Omental fat pad (tissue), 3 donors: ENCODE measurements at regions not wholly inside any gene's neighbourhood (a gene's known extent, or its start where the extent isn't known, plus 50 kb on each side); places are given as distances from the start of the nearest gene placed in this dataset.

Source experiments
- ATAC-seq: fragments of 150-250 bp; one replicate; pipeline ENCODE4 v1.9.1; 2016; ENCODE audit warnings: mild to moderate bottlenecking, moderate library complexity; ENCODE audit not compliant: low FRiP score
- DNase-seq: peaks from one replicate; pipeline ENCODE4 v3.0.0-alpha.2; 2019; ENCODE audit warnings: low spot score
- CTCF ChIP-seq, 3 donors: fragments of 450-650 bp; IDR thresholded peaks; one replicate each; pipeline ENCODE4 v1.5.1; 2016 to 2017; ENCODE audit warnings: antibody characterized with exemption in 3 of 3, mild to moderate bottlenecking in 3 of 3, moderate library complexity in 2 of 3

- TF ChIP-seq CTCF (IDR thresholded peaks at IDR 0.05): no peak
- ATAC-seq (no peak), DNase-seq (no peak)
Measured at GRCh38 chr7:22962775-22963350, 51.1 kb downstream of the HYCC1 start.

GRCh38 chr7:22958742-22959141 is 55.2 kb downstream of the HYCC1 start:
- TF ChIP-seq CTCF (IDR thresholded peaks at IDR 0.05): no peak
- no peak for DNase-seq
- ATAC-seq: no peak

- no peak for TF ChIP-seq CTCF (IDR thresholded peaks at IDR 0.05)
- DNase-seq (no peak), ATAC-seq (no peak)
Measured at GRCh38 chr7:22954251-22954650, 59.7 kb downstream of the HYCC1 start.

GRCh38 chr7:22952306-22953015 is 61.5 kb downstream of the HYCC1 start:
- no peak for TF ChIP-seq CTCF (IDR thresholded peaks at IDR 0.05)
- DNase-seq (no peak), ATAC-seq (no peak)

GRCh38 chr7:22949944-22950343 is 64.0 kb downstream of the HYCC1 start:
- no peak for ATAC-seq
- TF ChIP-seq CTCF (IDR thresholded peaks at IDR 0.05): no peak

GRCh38 chr7:22949221-22949620 is 64.7 kb downstream of the HYCC1 start:
- no peak for TF ChIP-seq CTCF (IDR thresholded peaks at IDR 0.05)
- ATAC-seq: no peak
- no peak for DNase-seq

More at GRCh38 chr7:22949944-22950343, 64.0 kb downstream of the HYCC1 start:
- no peak for DNase-seq

GRCh38 chr7:22948770-22949169 is 65.2 kb downstream of the HYCC1 start:
- DNase-seq: no peak
- no peak for ATAC-seq
- no peak for TF ChIP-seq CTCF (IDR thresholded peaks at IDR 0.05)
